Left cardiac atrium (tissue), 4 donors: ENCODE measurements at regions not wholly inside any gene's neighbourhood (a gene's known extent, or its start where the extent isn't known, plus 50 kb on each side); places are given as distances from the start of the nearest gene placed in this dataset.
A peak's percentile ranks its signal among the peaks of the same experiment; 100 is the strongest.

ENCODE experiments used
- ATAC-seq, 2 donors: fragments of 200-7000 bp; cut with Tn5 transposase; one replicate each; pipeline ENCODE4 v1.9.1; 2020; ENCODE audit warnings: mild to moderate bottlenecking in 2 of 2, moderate library complexity in 2 of 2
- DNase-seq: peaks from one replicate; pipeline ENCODE4 v3.0.0-alpha.2; 2020
- intact Hi-C, 2 donors: fragments of 100-400 bp; cut with DNase I; formaldehyde crosslinking; loops; one replicate each; pipeline versions ENCODE4 v1.14.1 to v1.15.1; 2022 to 2023
- donor health status: DM: no; HTN: yes; CAD: no.
- donor health status: DM: no; HTN: yes; CAD: no; lungs with severe emphysema.
- donor health status: DM: yes; HTN: yes; CAD: no.
- donor health status: Dilated cardiomyopathy.

DNA sequence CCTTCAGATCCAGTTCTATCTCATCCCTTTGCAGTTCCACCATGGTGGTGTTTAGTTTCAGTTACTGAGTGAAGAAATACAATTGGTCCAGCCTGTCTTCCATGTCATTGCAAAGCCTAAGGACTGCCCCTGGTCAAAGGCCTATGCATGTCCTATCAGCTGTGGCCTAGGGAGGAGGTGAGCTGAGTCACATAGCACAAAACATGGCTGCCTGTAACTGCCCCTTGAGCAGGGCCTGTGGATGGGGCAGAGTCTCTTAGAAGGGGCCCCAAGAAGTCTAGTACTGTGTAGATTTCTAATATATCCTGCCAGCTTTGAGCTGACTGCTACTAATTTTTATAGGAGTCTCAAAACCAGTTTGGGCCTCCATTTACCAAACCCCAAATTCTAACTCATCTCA lies 296.7 kb downstream of the FBXW7 start:
- DNase-seq (no peak), ATAC-seq (no peak)
- intact Hi-C loops, result no loop called here

DNA sequence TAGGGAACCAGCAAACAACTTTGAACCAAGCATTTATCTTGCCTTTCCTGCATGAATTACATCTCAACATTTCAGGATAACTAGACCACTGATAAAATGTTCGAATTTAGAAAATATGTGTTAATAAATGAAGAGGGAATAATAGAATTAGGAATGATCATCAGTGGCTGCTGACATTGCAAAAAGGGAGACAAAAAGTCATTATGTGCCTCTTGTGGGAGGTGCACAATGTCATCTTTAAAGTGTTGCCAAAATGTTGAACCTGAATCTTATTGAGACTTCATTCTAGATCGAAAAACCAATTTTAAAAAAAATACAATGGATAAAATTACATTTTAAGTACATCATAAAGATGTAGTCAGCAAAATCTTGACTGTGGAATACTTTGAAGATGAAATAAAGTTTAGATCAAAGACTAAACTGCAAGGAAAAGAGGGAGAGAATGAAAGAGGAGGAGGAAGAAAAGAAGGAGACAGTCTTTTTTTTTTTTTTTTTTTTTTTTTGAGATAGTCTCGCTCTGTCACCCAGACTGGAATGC lies 299.3 kb downstream of the FBXW7 start:
- intact Hi-C loops, result no loop called here
- ATAC-seq, result no peak
- DNase-seq, result no peak

- no peak for ATAC-seq
- intact Hi-C loops, result no loop called here
- DNase-seq, result no peak
These were observed 300.2 kb downstream of the FBXW7 start for GRCh38 chr4:152235718-152236117.

- DNase-seq (no peak), ATAC-seq (no peak)
- intact Hi-C loops, result no loop called here
These were observed 301.3 kb downstream of the FBXW7 start for GRCh38 chr4:152234571-152234970.

DNA sequence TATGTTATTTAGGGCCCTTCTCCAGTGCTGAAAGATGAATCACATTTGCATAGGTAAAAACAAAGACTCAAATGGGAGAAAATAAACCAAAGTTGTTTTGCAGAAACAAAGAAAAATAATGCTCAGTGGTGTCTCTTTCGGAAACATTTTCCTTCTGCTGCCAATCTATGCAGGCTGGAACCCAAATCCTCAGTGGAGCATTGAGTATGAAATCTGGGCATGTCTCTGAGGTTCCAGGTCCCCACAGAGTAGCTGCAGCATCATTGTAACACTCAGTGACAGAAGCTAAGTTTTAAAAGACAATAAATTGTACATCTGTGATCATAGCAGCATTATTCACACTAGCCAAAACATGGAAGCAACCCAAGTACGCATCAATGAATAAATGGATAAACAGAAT lies 303.6 kb downstream of the FBXW7 start:
- intact Hi-C loops, result no loop called here
- ATAC-seq (no peak), DNase-seq (no peak)

DNA sequence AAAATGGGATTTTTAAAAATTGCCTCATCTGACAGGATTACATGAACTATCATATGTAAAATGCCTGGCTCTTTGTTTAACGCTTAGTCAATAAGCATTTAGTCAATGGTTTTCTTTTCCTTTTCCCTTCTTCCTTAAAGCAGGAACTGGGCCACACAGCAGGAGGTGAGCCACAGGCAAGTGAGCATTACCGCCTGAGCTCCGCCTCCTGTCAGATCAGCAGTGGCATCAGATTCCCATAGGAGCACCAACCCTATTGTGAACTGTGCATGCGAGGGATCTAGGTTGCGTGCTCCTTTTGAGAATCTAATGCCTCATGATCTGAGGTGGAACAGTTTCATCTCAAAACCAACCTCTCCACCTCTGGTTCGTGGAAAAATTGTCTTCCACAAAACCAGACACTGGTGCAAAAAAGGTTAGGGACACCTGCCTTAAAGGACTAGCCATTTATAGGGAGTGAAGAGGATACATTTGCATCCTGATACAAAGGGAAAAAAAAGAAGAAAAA lies 306.1 kb downstream of the FBXW7 start:
- DNase-seq (no peak), ATAC-seq (no peak)
- intact Hi-C loops, result no loop called here

DNA sequence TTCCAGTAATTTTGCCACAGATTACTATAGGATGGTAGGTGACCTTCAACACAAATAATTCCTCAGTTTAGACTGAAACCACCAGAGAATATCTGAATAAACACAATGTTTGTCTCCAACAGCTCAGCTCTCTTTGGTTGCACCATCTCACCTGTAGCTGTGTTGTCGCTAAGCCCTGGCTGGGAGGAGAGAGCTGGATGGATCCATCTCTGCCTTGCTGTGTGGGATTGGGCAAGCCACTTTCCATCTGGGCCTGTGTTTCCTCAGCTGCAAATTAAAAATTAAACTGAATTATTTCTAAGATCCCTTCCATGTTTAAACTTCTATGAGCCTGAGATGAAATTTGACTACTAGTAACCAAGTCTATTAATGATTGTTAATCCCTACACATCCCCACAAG lies 310.2 kb downstream of the FBXW7 start:
- no peak for ATAC-seq
- intact Hi-C loops, result no loop called here
- no peak for DNase-seq

- no peak for ATAC-seq
- intact Hi-C loops, result no loop called here
- DNase-seq, result no peak
These were observed 311.0 kb downstream of the FBXW7 start for GRCh38 chr4:152224721-152225420.

DNA sequence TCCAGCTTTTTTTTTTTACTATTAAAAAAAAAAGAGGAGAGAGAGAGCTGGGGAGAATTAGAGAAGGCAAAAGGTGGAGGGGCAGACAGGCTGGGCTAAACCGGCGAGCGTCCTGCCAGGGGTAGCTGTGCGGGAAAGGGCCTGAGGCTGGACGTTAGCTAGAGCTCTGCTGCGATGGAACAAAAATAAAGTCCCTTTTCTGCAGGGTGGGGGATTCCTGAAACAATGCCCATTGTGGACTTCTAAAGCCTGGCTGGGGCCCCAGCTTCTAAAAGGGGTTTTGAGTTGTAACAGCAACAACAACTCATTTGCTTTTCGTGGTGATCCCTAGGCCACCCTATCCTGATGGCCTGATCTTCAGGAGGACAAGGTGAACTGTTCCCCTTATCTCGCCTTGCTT lies 311.7 kb downstream of the FBXW7 start:
- intact Hi-C loops, result no loop called here
- DNase-seq, result no peak
- ATAC-seq, result no peak

GRCh38 chr4:152223600-152223999 lies 312.3 kb downstream of the FBXW7 start:
- ATAC-seq, result no peak
- intact Hi-C loops, result no loop called here
- no peak for DNase-seq

DNA sequence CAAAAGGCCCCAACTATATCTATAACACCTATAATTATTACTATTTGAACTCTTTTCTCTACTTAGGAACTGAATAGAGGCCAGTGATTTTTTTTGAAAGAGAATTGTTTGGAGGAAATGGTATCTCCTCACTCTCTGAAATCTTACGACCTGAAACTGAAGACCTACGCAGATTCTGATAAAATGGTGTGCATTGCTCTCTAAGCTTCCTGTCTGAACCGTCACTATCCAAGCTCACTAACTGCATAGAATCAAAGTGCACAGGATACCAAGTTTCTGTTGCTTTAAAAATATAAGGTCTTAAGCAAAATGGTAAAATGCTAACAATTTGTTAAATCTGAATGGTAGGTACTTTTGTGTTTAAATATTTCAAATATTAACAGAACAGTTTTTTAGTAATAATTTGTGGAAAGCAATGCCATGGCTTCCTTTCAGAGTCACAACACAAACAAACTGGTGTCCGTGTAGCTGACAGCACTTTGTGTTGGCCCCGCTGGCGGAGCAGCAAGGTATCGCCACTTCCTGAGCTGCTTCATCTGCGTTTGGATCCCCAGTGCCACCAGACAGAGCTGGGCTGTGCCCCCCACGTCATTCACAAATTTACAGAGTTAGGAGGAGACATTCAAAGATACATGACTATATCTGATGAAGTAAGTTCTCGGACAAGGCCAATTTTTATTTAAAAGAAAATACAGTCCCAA lies 313.9 kb downstream of the FBXW7 start:
- ATAC-seq, result no peak
- DNase-seq, result no peak
- intact Hi-C loops, result no loop called here

DNA sequence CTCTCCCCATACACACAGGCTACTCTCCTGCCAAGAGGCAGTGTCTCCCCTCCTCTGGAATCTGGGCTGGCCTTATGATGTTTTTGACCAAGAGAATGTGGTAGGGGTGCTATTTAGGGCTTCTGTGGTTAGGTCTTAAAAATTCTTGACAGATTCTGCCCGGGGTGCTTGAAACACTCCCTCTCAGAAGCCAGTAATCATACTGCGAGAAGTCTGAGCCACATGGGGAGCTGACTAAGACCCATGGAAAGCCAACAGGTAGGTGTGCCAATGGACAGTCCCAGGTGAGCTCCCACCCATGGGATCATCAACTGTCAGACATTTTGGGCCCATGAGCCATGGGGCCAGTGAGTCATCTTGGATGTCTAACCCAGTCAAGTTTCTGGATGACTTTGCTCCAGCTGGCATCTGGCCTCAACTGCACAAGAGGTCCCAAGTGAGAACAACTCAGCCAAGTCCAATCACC lies 315.7 kb downstream of the FBXW7 start:
- ATAC-seq, result no peak
- no peak for DNase-seq
- intact Hi-C loops, result no loop called here

DNA sequence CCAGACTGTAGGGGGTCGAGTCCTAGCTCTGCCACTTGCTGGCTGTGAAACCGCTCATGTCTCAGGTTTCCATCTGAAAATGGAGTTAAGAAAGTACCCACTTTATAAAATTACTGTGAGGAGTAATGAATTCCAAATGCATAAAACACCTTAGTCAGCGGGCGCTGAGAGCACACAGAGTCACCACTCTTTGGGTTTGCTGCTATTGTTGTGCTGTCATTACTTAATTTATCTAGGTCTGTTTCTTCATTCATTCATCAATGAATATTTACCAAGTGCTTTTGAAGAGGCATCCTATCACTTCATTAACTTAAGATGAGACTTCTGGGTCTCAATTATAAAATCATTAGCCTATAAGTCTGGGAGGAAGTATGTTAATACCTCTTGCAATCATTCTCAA lies 317.3 kb downstream of the FBXW7 start:
- DNase-seq (no peak), ATAC-seq (no peak)
- intact Hi-C loops, result no loop called here

GRCh38 chr4:152217896-152218295 lies 318.0 kb downstream of the FBXW7 start:
- ATAC-seq (no peak), DNase-seq (no peak)
- intact Hi-C loops, result no loop called here

- intact Hi-C loops, result no loop called here
- no peak for ATAC-seq
These were observed 323.8 kb downstream of the FBXW7 start for GRCh38 chr4:152211936-152212653.

GRCh38 chr4:152209772-152210493 lies 326.0 kb downstream of the FBXW7 start:
- DNase-seq, result no peak
- intact Hi-C loops, result no loop called here
- ATAC-seq, result no peak

More at GRCh38 chr4:152211936-152212653, 323.8 kb downstream of the FBXW7 start:
- no peak for DNase-seq

- intact Hi-C loops, result no loop called here
- ATAC-seq (no peak), DNase-seq (no peak)
These were observed 328.5 kb downstream of the FBXW7 start for GRCh38 chr4:152207378-152207720.

- intact Hi-C loops, result no loop called here
- no peak for DNase-seq
- peak; percentile 55 to 60 for ATAC-seq
These were observed 329.1 kb downstream of the FBXW7 start for GRCh38 chr4:152206646-152207377.

- DNase-seq (peak; percentile 29), ATAC-seq (peak; percentile 47 to 87)
- intact Hi-C loops, result no loop called here
These were observed 329.7 kb downstream of the FBXW7 start for GRCh38 chr4:152206185-152206584.
